Adrenal gland (tissue), 9 donors: ENCODE measurements at regions not wholly inside any gene's neighbourhood (a gene's known extent, or its start where the extent isn't known, plus 50 kb on each side); places are given as distances from the start of the nearest gene placed in this dataset.
"Not testable (repeated sequence)": the region's sequence is repeated elsewhere in the genome, so short reads cannot be mapped to it uniquely, and the experiment has no call there.

Experiments used
- DNase-seq, 7 donors: peaks; one replicate each; pipeline ENCODE4 v3.0.0-alpha.2; 2019 to 2020
- H3K27ac ChIP-seq, 5 donors: fragments of 200-600 bp; sonication (generic) in 4 of 5; 1 replicate in 3 of 5; 2 replicates in 2 of 5; pipeline versions ENCODE4 v1.5.1 to v1.8.0; 2016 to 2020; ENCODE audit warnings: mild to moderate bottlenecking in 1 of 5
- H3K27me3 ChIP-seq: fragments of 200-600 bp; 2 replicates; pipeline ENCODE4 v1.8.0; 2021
- H3K36me3 ChIP-seq, 2 donors: fragments of 200-600 bp; replicated peaks in 1 of 2; 1 replicate in 1 of 2; 2 replicates in 1 of 2; pipeline versions ENCODE4 v1.5.1 to v1.8.0; 2018 to 2022
- H3K4me1 ChIP-seq, 2 donors: fragments of 200-600 bp; replicated peaks in 1 of 2; 1 replicate in 1 of 2; 2 replicates in 1 of 2; pipeline versions ENCODE4 v1.5.1 to v1.8.0; 2018 to 2021
- H3K4me3 ChIP-seq, 4 donors: fragments of 200-600 bp; sonication (generic) in 3 of 4; one replicate each; pipeline ENCODE4 v1.5.1; 2016 to 2018
- H3K9me3 ChIP-seq, 3 donors: fragments of 200-600 bp; sonication (generic) in 1 of 3; replicated peaks in 1 of 3; 1 replicate in 2 of 3; 2 replicates in 1 of 3; pipeline versions ENCODE4 v1.5.1 to v1.8.0; 2016 to 2021
- POLR2A ChIP-seq, 2 donors: fragments of 450-650 bp; IDR thresholded peaks; one replicate each; pipeline ENCODE4 v1.6.1; 2017; ENCODE audit warnings: antibody characterized with exemption in 2 of 2, mild to moderate bottlenecking in 2 of 2, moderate library complexity in 1 of 2
- WGBS, 4 donors: extraction: QIAGEN DNeasy Blood & Tissue Kit in 2 of 4; methylation state at CpG; one replicate each; pipeline versions ENCODE4 v1.1.5 to v1.1.7; 2013 to 2017; 5-methylcytosine and 5-hydroxymethylcytosine counted together
- intact Hi-C, 2 donors: fragments of 100-400 bp; cut with DNase I; formaldehyde crosslinking; loops; one replicate each; pipeline versions ENCODE4 v1.14.1 to v1.15.0; 2022 to 2023
- TF ChIP-seq, protein P1 (sequence below), 6 experiments: fragments of 450-650 bp in 4 of 6; fragments of 200-600 bp in 2 of 6; sonication (generic) in 1 of 6; IDR thresholded peaks; 1 replicate in 5 of 6; 2 replicates in 1 of 6; pipeline versions ENCODE4 v1.5.1 to v1.8.0; 2016 to 2021; ENCODE audit warnings: antibody characterized with exemption in 6 of 6, mild to moderate bottlenecking in 2 of 6, moderate library complexity in 1 of 6
- donor health status: healthy with polysubstance abuse.
- donor health status: Bipolar disorder and iron deficiency.
- donor health status: DM: yes; HTN: yes; CAD: no.
- donor health status: DM: no; HTN: no; CAD: no.
- donor health status: DM: no; HTN: no; CAD: no.

DNA sequence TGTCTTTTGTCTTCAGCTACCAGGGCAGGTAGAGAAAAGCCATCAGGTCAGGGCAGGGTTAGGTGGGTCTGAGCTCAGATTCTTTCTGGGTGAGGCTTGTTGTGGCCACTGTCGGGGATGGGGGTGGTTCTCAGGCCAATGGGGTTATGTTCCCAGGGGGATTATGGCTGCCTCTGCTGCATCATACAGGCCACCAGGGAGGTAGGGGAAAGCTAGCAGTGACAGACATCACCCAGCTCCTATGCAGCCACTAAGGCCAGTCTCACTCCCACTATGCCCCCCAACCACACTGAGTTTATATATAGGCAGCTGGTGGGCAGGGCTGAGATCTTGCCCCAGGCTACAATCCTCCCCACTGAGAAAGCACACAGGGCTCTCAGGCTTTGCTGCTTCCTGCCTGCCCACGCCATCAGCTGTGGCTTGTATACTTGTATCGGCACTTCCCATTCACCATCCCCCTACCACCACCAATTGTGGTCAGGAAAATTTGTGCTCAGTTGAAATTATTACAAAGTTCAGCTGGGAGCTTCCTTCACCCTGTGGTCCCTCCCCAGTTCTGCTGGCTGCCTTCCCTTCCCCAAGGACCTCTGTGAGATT is 72.6 kb upstream of the PTPN13 start:
- no peaks in the 10 kb centered on the region for H3K36me3 ChIP-seq
- WGBS, 4 donors = 61 to 89% (median 74%) methylated on average over 2 to 3 of the region's 3 CpGs
- H3K27ac ChIP-seq = no peak overlapping the region
- H3K27me3 ChIP-seq = no peaks in the 10 kb centered on the region
- intact Hi-C loops = no loop called here
- H3K4me1 ChIP-seq = no peaks in the 10 kb centered on the region
- TF ChIP-seq POLR2A (IDR thresholded peaks at IDR 0.05) = no peak
- TF ChIP-seq, protein P1, sequence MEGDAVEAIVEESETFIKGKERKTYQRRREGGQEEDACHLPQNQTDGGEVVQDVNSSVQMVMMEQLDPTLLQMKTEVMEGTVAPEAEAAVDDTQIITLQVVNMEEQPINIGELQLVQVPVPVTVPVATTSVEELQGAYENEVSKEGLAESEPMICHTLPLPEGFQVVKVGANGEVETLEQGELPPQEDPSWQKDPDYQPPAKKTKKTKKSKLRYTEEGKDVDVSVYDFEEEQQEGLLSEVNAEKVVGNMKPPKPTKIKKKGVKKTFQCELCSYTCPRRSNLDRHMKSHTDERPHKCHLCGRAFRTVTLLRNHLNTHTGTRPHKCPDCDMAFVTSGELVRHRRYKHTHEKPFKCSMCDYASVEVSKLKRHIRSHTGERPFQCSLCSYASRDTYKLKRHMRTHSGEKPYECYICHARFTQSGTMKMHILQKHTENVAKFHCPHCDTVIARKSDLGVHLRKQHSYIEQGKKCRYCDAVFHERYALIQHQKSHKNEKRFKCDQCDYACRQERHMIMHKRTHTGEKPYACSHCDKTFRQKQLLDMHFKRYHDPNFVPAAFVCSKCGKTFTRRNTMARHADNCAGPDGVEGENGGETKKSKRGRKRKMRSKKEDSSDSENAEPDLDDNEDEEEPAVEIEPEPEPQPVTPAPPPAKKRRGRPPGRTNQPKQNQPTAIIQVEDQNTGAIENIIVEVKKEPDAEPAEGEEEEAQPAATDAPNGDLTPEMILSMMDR (IDR thresholded peaks at IDR 0.05) = no peak
- no peaks in the 10 kb centered on the region for H3K9me3 ChIP-seq
- no peak for DNase-seq
- H3K4me3 ChIP-seq = no peak overlapping the region

DNA sequence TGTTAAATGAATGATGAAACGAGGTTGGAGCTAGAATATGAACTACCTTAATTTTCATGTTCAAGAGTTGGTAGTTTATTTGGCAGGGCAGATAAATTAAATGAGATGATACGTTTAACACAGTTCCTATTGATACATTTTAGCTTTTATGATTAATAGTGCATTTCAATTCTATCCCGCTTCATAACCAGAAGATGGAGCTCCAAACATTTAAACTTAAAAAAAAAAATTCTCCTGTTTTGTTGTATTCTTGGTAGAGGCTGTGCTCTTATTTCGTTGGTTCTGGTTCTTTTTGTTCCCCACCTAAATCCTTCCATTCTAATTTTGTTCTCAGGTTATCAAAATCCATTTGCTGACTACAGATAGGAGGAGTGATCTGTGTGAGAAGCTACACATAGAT is 71.8 kb upstream of the PTPN13 start:
- no peak for DNase-seq
- 59 to 69% (median 66%) methylated on average over 4 of the region's 4 CpGs for WGBS, 4 donors
- Histone ChIP-seq H3K27ac (no peak overlapping the region), H3K9me3 (no peaks in the 10 kb centered on the region), H3K27me3 (no peaks in the 10 kb centered on the region), H3K4me3 (no peak overlapping the region), H3K4me1 (no peaks in the 10 kb centered on the region), H3K36me3 (no peaks in the 10 kb centered on the region)
- TF ChIP-seq, protein P1 (IDR thresholded peaks at IDR 0.05) = peak in 4 of 6 experiments; percentile 6 to 43 (median 29)
- no peak for TF ChIP-seq POLR2A (IDR thresholded peaks at IDR 0.05)
- intact Hi-C loops = no loop called here

DNA sequence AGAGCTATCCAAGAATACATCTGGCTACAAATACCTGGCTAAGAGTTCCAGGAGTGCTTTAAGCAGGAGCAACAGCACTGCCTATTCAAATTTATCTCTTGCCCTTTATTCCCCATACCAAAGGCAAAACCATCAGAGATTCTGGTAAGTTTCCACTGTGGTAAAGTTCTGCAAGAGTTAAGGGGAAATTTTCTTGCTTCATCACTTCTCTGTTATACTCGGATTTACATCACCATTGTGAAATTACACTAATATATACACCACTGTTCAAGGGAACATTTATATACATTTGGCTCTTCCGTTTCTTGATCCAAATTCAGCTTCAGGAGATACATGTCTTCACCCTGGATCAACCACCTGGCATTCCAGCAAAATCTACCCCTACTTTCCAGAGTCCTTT is 70.8 kb upstream of the PTPN13 start:
- Histone ChIP-seq H3K27ac (no peak overlapping the region), H3K4me3 (no peak overlapping the region), H3K9me3 (no peaks in the 10 kb centered on the region), H3K4me1 (no peaks in the 10 kb centered on the region), H3K27me3 (no peaks in the 10 kb centered on the region), H3K36me3 (no peaks in the 10 kb centered on the region)
- 43 to 66% (median 66%) methylated on average over 2 of the region's 2 CpGs for WGBS, 4 donors
- intact Hi-C loops = no loop called here
- no peak for TF ChIP-seq POLR2A (IDR thresholded peaks at IDR 0.05)
- TF ChIP-seq, protein P1 (IDR thresholded peaks at IDR 0.05) = no peak
- no peak for DNase-seq

GRCh38 chr4:86527713-86528112 is 66.4 kb upstream of the PTPN13 start:
- 89 to 92% (median 90%) methylated on average over 4 of the region's 4 CpGs for WGBS, 4 donors
- H3K27ac ChIP-seq, H3K27me3 ChIP-seq, H3K4me3 ChIP-seq, H3K9me3 ChIP-seq, H3K36me3 ChIP-seq, DNase-seq, intact Hi-C loops, H3K4me1 ChIP-seq: not testable (repeated sequence)

- H3K9me3 ChIP-seq = no peaks in the 10 kb centered on the region
- no peak overlapping the region for H3K4me3 ChIP-seq
- H3K27ac ChIP-seq = no peak overlapping the region
- TF ChIP-seq, protein P1 (IDR thresholded peaks at IDR 0.05) = no peak
- no peak for TF ChIP-seq POLR2A (IDR thresholded peaks at IDR 0.05)
- intact Hi-C loops = no loop called here
- no peaks in the 10 kb centered on the region for H3K27me3 ChIP-seq
- DNase-seq = no peak
- WGBS, 4 donors = 58 to 75% (median 65%) methylated on average over 2 of the region's 2 CpGs
- no peaks in the 10 kb centered on the region for H3K36me3 ChIP-seq
- H3K4me1 ChIP-seq = no peaks in the 10 kb centered on the region
Measured at GRCh38 chr4:86529436-86529835, 64.7 kb upstream of the PTPN13 start.
